ENCODE measurements at regions not wholly inside any gene's neighbourhood (a gene's known extent, or its start where the extent isn't known, plus 50 kb on each side); places are given as distances from the start of the nearest gene placed in this dataset.
A peak's percentile ranks its signal among the peaks of the same experiment; 100 is the strongest.

- H3K9me3 ChIP-seq, result no peaks in the 10 kb centered on the region
- no peak for DNase-seq
- no peaks in the 10 kb centered on the region for H3K27me3 ChIP-seq
- no peak for ATAC-seq
- intact Hi-C loops (cut with DNase I), result no loop called here
- H3K4me3 ChIP-seq, result no peak overlapping the region
- TF ChIP-seq CTCF (IDR thresholded peaks at IDR 0.05), result no peak
- no peak for TF ChIP-seq POLR2A (IDR thresholded peaks at IDR 0.05)
- no peaks in the 10 kb centered on the region for H3K4me1 ChIP-seq
- H3K27ac ChIP-seq, result no peak overlapping the region
- H3K36me3 ChIP-seq (replicated peaks in 1 of 2; ENCODE audit: insufficient read depth in 1 of 2, low read depth in 2 of 2), result no peaks in the 10 kb centered on the region
- WGBS, 2 donors, result 35 to 36% methylated on average over 3 of the region's 3 CpGs
These were observed 125.5 kb downstream of the ELOVL4 start for GRCh38 chr6:79821859-79822258.

- TF ChIP-seq CTCF (IDR thresholded peaks at IDR 0.05), result no peak
- no peak for TF ChIP-seq POLR2A (IDR thresholded peaks at IDR 0.05)
- no peak overlapping the region for H3K27ac ChIP-seq
- H3K27me3 ChIP-seq, result no peaks in the 10 kb centered on the region
- intact Hi-C loops (cut with DNase I), result no loop called here
- no peaks in the 10 kb centered on the region for H3K36me3 ChIP-seq (replicated peaks in 1 of 2; ENCODE audit: insufficient read depth in 1 of 2, low read depth in 2 of 2)
- no peaks in the 10 kb centered on the region for H3K4me1 ChIP-seq
- 95 to 100% methylated on average over 3 of the region's 3 CpGs for WGBS, 2 donors
- no peaks in the 10 kb centered on the region for H3K9me3 ChIP-seq
- H3K4me3 ChIP-seq, result no peak overlapping the region
- ATAC-seq, result no peak
- no peak for DNase-seq
These were observed 128.9 kb downstream of the ELOVL4 start for GRCh38 chr6:79818471-79818870.

- Histone ChIP-seq H3K27me3 (no peaks in the 10 kb centered on the region), H3K36me3 (replicated peaks in 1 of 2; ENCODE audit: insufficient read depth in 1 of 2, low read depth in 2 of 2) (no peaks in the 10 kb centered on the region), H3K27ac (no peak overlapping the region), H3K9me3 (no peaks in the 10 kb centered on the region), H3K4me1 (no peaks in the 10 kb centered on the region), H3K4me3 (no peak overlapping the region)
- no peak for TF ChIP-seq CTCF (IDR thresholded peaks at IDR 0.05)
- intact Hi-C loops (cut with DNase I), result no loop called here
- WGBS, 2 donors, result 52 to 53% methylated on average over 2 of the region's 2 CpGs
- DNase-seq (no peak), ATAC-seq (no peak)
These were observed 132.4 kb downstream of the ELOVL4 start for GRCh38 chr6:79814940-79815339.

- Histone ChIP-seq H3K4me1 (no peaks in the 10 kb centered on the region), H3K27me3 (no peaks in the 10 kb centered on the region), H3K27ac (no peak overlapping the region), H3K9me3 (no peaks in the 10 kb centered on the region), H3K36me3 (replicated peaks in 1 of 2; ENCODE audit: insufficient read depth in 1 of 2, low read depth in 2 of 2) (no peaks in the 10 kb centered on the region), H3K4me3 (no peak overlapping the region)
- TF ChIP-seq CTCF (IDR thresholded peaks at IDR 0.05), result peak; percentile 71 to 97 (median 82)
- TF ChIP-seq POLR2A (IDR thresholded peaks at IDR 0.05), result no peak
- intact Hi-C loops (cut with DNase I), result no loop called here
- ATAC-seq (peak; percentile 87), DNase-seq (peak; percentile 80 to 85 (median 82))
- WGBS, 2 donors, result 9 to 12% methylated on average over 4 of the region's 4 CpGs
These were observed 133.3 kb downstream of the ELOVL4 start for GRCh38 chr6:79813854-79814709.

All from body of pancreas (tissue), 4 donors.